ENCODE measurements at regions not wholly inside any gene's neighbourhood (a gene's known extent, or its start where the extent isn't known, plus 50 kb on each side); places are given as distances from the start of the nearest gene placed in this dataset.

GRCh38 chr4:35080799-35081198 lies 1163.5 kb downstream of the ARAP2 start:
- CTCF ChIA-PET = no interaction called here
- Histone ChIP-seq H3K4me3 (no peak overlapping the region), H3K4me2 (no peak overlapping the region), H3K4me1 (no peaks in the 10 kb centered on the region), H3K27ac (no peak overlapping the region), H3K9me3 (no peaks in the 10 kb centered on the region)
- WGBS (ENCODE audit: missing lambda C conversion rate) = 56% methylated on average over 1 of the region's 1 CpG
- TF ChIP-seq MAFK (IDR thresholded peaks at IDR 0.05; ENCODE audit: partially characterized antibody) (no peak), HOXB13 (CRISPR knock-in tag; IDR thresholded peaks at IDR 0.05; ENCODE audit: low read depth) (no peak), RARB (CRISPR knock-in tag; IDR thresholded peaks at IDR 0.05) (no peak), MAZ (IDR thresholded peaks at IDR 0.05; ENCODE audit: borderline replicate concordance, low read depth, low read length) (no peak), KDM5A (IDR thresholded peaks at IDR 0.05) (no peak), ZC3H11A (IDR thresholded peaks at IDR 0.05) (no peak), ATOH8 (CRISPR knock-in tag; IDR thresholded peaks at IDR 0.05; ENCODE audit: low read depth) (no peak), HOXB5 (CRISPR knock-in tag; IDR thresholded peaks at IDR 0.05) (no peak)
- no peak for ATAC-seq
- DNase-seq (ENCODE audit: low read depth in 1 of 2, low spot score in 1 of 2) = no peak
- no peak for FAIRE-seq
- POLR2A ChIA-PET = no interaction called here

- Histone ChIP-seq H3K4me2 (no peak overlapping the region), H3K4me3 (no peak overlapping the region), H3K9me3 (no peaks in the 10 kb centered on the region), H3K27ac (no peak overlapping the region), H3K4me1 (no peaks in the 10 kb centered on the region)
- TF ChIP-seq NFE2L2 (conservative IDR thresholded peaks at IDR 0.05; ENCODE audit: low read length) = no peak
- no peak for TF ChIP-seq RCOR1 (IDR thresholded peaks at IDR 0.05; ENCODE audit: low read depth, low read length)
- TF ChIP-seq CHD4 (IDR thresholded peaks at IDR 0.05; ENCODE audit: borderline replicate concordance) = no peak
- TF ChIP-seq ELK1 (IDR thresholded peaks at IDR 0.05; ENCODE audit: low read depth, low read length) = no peak
- no peak for TF ChIP-seq CHD2 (IDR thresholded peaks at IDR 0.05; ENCODE audit: low read length, partially characterized antibody)
- no peak for TF ChIP-seq EHMT2 (IDR thresholded peaks at IDR 0.05; ENCODE audit: low read depth)
- no peak for TF ChIP-seq KDM5A (IDR thresholded peaks at IDR 0.05)
- POLR2A ChIA-PET = no interaction called here
- FAIRE-seq = no peak
- CTCF ChIA-PET = no interaction called here
- ATAC-seq = no peak
- no peak for DNase-seq (ENCODE audit: low read depth in 1 of 2, low spot score in 1 of 2)
- 54% methylated on average over 3 of the region's 3 CpGs for WGBS (ENCODE audit: missing lambda C conversion rate)
Observed at GRCh38 chr4:35087218-35087617, 1157.1 kb downstream of the ARAP2 start.

- TF ChIP-seq ZFP36 (IDR thresholded peaks at IDR 0.05; ENCODE audit: borderline replicate concordance, partially characterized antibody) = no peak
- no peak for TF ChIP-seq HMGXB4 (CRISPR knock-in tag; IDR thresholded peaks at IDR 0.05; ENCODE audit: borderline replicate concordance)
- TF ChIP-seq SREBF2 (IDR thresholded peaks at IDR 0.05) = no peak
- no peak for TF ChIP-seq RFX5 (IDR thresholded peaks at IDR 0.05)
- TF ChIP-seq MAZ (IDR thresholded peaks at IDR 0.05; ENCODE audit: borderline replicate concordance, low read depth, low read length) = no peak
- no peak for TF ChIP-seq ESRRA (IDR thresholded peaks at IDR 0.05; ENCODE audit: borderline replicate concordance, low read length)
- no peak for TF ChIP-seq PBX3 (IDR thresholded peaks at IDR 0.05)
- Histone ChIP-seq H3K4me1 (no peaks in the 10 kb centered on the region), H3K27ac (no peak overlapping the region), H3K4me2 (no peak overlapping the region), H3K9me3 (no peaks in the 10 kb centered on the region), H3K4me3 (no peak overlapping the region)
- CTCF ChIA-PET = no interaction called here
- ATAC-seq = no peak
- no peak for DNase-seq (ENCODE audit: low read depth in 1 of 2, low spot score in 1 of 2)
- WGBS (ENCODE audit: missing lambda C conversion rate) = 86% methylated on average over 4 of the region's 8 CpGs
- POLR2A ChIA-PET = no interaction called here
- no peak for FAIRE-seq
Observed at GRCh38 chr4:35100932-35101331, 1143.4 kb downstream of the ARAP2 start.
